GM21825 (cell line): ENCODE measurements at regions not wholly inside any gene's neighbourhood (a gene's known extent, or its start where the extent isn't known, plus 50 kb on each side); places are given as distances from the start of the nearest gene placed in this dataset.

Experiments used
- ATAC-seq: cut with Tn5 transposase; IDR thresholded peaks from one replicate; pipeline ENCODE4 v1.9.1; 2021; ENCODE audit warnings: mild to moderate bottlenecking, moderate library complexity; ENCODE audit not compliant: unreplicated experiment

DNA sequence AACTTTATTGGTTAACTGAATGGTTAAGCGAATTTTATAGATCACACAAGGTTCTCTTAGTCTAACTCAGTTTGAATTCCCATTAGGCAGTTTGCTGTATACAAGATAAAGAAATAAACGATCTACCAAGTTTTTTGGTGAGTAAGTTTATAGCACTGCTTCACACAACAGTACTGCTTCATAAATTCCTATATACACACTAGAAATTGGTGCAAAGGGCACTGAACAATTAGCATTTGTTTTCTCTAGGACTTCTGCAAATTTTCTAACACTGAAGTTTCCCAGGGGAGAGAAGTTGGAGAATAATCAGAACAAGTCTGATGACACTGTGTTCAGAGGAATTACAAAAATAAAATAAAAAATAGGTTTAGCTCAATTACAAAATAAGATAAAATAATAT lies 1138.8 kb upstream of the PCDH9 start:
- ATAC-seq, result no peak

DNA sequence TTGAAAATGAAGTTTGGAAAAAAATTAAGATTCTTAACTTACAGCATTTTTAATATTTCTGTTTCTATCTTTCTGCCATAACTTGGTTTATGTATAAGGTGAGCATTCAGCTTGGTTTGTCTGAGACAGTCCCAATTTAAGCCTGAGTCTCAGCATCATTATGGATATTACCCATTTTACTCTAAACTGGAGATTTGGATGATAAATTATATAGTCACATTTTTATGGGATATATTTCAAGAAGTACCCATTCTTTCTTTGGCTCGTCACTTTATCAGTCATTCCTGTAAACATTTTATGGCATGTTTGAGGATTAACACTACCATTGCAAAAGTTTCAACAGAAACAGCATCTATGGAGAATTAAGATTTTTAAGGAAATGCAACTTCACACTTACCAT lies 1129.0 kb upstream of the PCDH9 start:
- ATAC-seq, result no peak

DNA sequence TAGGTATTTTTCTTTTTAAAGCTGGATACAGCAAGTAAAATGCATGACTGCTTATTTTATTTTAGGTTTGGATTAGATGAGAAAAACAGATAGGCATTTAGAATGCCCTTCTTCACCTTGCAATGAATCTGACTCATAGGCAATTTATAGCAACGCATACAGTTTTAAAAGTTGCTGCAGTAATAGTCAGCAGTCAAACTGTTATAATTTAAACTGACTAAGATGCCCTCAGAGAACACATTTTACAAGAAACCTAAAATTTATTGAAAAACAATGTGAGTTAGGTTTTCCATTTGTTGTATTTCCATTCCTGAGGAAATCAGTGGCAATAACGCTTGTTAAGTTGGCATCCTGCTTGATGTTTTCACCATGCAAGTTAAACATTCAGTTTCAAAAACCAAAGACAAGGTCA lies 1128.2 kb upstream of the PCDH9 start:
- no peak for ATAC-seq

DNA sequence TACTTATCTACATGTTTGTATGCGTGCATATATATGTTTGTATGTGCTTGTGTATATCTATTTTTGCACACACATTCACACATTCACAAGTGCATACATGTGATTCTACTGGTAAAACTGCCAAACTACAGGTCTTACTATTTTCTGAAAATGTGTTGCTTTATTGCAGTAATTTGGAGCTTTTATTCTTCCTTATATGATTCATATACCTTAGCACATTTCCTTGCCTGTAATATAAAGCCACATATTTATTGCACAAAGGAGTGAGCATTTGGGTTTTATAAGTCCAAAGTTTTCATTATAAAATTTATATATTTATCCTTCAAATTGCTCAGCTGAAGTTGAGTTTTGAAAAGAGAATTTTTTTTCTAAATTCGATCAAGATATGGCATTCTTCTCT lies 1120.4 kb upstream of the PCDH9 start:
- ATAC-seq, result no peak

- ATAC-seq, result no peak
These were observed 1117.1 kb upstream of the PCDH9 start for GRCh38 chr13:68347220-68347619.

DNA sequence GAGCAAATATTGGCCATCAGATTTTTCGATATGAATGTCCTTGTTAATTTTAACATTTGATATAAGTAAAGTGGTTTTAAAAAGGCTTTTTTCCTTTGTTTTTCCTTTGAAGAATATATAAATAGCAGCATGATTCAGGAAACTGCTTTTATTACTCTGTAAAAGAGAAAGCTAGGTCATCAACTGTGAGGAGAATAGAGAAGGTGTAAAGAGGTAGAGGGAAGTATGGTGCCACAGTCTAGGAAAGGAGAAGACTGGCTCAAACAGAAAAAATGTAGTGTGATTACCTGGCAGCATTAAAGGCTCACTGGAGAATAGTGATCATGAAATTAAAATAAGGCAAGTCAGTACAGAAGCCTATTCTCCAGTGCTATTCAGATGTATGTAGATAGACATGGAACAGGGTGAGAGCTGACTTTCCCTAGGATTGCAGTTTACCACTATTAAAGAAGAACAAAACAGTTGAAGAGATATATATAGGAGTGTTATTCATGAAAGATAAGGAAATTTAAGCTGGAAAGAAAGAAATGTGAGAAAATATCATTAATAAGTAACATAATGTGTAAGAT lies 1115.9 kb upstream of the PCDH9 start:
- ATAC-seq, result no peak

GRCh38 chr13:68323124-68323523 lies 1093.0 kb upstream of the PCDH9 start:
- no peak for ATAC-seq

DNA sequence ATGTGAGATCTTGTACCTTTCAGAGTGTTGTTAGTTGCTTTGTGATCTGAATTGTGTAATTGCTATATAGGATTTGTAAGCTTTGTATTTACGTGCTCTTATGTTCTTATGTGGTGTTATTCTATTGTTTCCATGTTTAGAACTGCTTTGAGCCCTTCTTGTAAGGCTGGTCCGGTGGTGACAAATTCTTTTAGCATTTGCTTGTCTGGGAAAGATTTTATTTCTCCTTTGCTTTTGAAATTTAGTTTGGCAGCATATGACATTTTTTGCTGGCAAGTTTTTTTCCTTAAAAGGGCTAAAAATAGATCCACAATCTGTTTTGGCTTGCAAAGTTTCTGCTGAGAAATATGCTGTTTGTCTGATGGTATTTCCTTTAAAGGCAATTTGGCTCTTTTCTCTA lies 1089.2 kb upstream of the PCDH9 start:
- ATAC-seq, result no peak

DNA sequence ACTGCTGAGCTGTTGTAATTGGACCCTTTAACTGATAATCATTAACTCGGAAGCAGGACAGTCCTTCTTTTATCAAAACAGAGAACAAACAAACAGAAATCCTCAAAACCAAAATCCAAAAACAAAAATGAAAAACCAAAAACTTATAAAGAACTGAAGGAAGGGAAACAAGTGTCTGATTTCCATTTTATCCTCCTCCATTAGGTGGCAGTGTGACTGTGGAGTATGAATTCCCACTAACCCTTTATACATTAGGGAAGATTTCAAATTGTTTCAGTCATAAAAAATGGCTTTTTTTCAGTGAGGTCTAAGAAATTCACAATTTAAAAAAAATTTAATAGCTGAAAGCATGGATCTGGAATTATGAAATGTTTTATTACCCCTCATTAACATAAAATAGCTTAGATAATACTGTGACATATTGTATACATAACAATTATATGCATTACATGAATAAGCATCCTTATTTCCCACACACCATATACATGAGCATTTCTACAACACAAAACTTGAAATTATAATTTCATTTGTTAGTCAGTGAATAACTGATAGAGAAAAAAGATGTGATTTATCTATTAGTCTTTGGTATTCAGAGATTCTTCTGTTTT lies 1074.3 kb upstream of the PCDH9 start:
- peak; percentile 60 for ATAC-seq

DNA sequence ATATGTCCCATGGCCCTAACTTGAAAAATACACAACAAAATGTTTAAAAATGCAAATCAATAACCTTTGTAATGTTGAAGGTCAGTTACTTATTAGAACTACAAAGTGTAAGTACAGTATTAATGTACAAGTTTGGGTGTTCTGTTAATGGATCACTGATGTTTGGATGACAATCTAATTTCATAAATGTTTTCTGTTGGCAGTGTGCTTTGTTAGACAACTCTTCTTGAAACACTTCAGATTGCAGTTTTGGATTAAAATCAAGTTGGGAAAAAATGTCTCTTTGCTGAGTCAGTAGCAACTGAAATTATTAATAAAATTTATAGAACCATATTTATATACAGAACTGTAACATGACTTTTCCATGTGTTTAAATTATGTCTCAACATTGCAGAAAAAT lies 1063.5 kb upstream of the PCDH9 start:
- no peak for ATAC-seq

DNA sequence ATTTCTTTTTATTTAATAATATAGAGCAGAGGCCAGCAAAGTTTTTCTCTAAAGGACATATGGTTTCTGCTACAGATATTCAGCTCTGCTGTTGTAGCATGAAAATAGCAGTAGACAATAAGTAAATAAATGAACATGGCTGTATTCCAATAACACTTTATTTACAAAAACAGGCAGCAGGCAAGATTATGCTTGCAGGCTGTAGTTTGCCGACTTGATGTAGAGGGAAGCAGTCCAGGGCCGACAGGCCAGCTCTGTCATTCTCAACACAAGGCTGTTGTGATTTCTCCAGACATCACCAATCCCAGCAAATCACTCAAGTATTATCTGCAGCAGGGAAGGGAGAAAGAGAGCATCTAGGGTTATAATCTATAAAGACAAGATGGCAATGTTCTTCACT lies 1062.5 kb upstream of the PCDH9 start:
- no peak for ATAC-seq

- no peak for ATAC-seq
These were observed 1061.5 kb upstream of the PCDH9 start for GRCh38 chr13:68291595-68291994.

DNA sequence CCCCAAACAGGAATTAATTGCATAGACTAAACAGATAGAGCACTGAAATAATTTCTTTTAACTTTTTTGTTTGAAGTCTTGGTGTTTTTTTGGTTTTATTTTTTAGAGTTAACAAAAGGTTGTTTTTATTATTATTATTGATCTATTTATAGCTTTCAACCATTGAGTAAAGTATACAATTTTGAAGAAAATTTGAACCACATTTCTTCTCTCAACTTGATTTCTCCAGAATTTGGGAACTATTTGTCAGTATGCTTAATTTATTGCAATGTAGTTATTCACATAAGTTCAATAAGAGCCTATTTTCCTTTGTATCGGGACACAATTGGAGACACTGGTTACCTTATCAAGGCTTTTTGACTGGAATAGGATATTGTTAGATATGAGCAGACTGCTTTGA lies 1045.6 kb upstream of the PCDH9 start:
- no peak for ATAC-seq

- ATAC-seq, result no peak
These were observed 1042.5 kb upstream of the PCDH9 start for GRCh38 chr13:68272652-68273051.

DNA sequence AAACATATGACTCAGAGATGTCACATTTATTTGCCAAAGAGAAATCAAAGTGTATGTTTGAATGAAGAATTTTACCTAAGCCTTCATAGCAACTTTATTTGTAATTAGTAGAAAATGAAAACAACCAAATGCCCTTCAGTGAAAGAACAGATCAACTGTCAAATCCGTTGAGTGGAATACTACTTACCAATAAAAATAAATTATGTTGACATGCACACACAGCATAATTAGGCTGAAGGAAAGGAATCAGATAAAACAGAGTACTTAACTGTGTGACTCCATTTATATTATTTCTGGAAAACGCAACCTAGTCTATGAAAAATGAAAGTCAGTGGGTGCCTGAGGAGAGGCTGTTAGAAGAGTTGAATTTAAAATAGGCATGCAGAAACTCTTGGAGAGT lies 1034.6 kb upstream of the PCDH9 start:
- ATAC-seq, result no peak

DNA sequence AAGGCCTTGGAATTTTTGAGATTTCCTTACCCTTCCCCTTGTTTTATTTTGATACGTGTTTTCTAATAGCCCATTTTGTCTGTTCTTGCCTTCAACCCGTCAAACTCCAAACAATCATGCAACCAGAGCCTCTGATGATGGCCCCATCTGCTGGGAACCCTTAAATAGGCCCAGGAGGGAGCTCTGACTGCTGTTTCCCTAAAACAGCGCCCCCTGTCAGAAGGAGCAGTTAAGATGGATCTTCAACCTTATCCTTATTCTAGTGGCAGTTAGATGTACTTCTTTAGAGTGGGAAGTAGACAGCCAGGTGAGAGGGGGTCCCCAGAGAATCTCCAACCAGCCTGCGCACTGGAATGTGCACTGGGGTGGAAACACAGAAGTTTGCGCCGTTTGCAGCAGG lies 1031.0 kb upstream of the PCDH9 start:
- no peak for ATAC-seq

- ATAC-seq, result no peak
These were observed 1027.1 kb upstream of the PCDH9 start for GRCh38 chr13:68257111-68257842.

DNA sequence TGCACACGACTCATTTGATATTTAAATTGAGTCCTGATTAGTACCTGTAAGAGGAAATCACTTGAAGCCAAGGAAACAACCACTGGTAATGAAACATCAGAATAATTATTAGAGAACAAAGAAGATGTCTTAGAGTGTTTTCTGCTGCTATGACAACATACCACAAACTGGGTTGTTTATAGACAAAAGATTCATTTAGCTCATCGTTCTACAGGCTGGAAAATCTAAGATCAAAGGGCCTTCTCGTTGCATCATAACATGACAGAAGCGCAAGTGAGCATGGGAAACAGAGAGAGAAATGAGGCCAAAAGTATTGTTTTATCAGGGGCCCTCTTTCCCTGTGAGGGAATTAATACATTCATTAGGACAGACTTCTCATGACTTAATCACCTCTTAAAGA lies 1024.0 kb upstream of the PCDH9 start:
- ATAC-seq, result no peak

- ATAC-seq, result no peak
These were observed 1004.1 kb upstream of the PCDH9 start for GRCh38 chr13:68234274-68234673.

GRCh38 chr13:68232351-68233130 lies 1002.4 kb upstream of the PCDH9 start:
- no peak for ATAC-seq

DNA sequence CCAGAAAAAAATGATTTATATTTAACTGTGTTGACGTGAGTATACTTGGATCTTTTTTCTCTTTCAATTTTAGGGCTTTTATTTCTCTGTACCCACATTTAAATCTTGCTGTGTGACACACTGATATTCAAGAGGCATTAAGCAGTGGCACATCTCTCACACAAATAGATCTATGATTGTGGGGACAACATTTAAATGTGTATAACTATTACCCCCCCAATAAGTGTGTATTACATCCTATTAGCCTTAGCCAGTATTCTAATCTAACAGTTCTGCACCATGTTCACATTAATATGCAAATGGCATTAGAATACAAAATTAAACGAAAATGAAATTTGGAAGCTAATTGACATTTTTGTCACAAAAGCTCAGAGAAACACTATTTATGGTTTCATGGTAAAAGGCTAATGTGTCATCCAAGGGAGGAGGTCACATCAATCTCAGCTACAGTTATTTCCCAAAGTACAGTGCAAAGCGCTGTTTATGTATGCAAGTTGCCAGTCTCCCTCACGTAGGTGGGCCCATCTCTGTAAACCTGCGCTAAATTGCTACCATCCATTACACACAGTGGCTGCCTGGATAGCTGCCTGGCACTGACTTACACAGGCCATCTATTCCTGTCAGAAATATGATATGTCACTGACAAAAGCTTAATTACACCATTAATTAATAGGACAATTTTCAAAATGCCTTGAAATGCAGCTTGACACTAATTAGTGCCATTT lies 984.7 kb upstream of the PCDH9 start:
- no peak for ATAC-seq
